ENCODE measurements at regions not wholly inside any gene's neighbourhood (a gene's known extent, or its start where the extent isn't known, plus 50 kb on each side); places are given as distances from the start of the nearest gene placed in this dataset.
"Not testable (repeated sequence)": the region's sequence is repeated elsewhere in the genome, so short reads cannot be mapped to it uniquely, and the experiment has no call there.

- DNase-seq (ENCODE audit: low read depth), result no peak
Observed at GRCh38 chr7:149633976-149634945, 136.7 kb upstream of the ZNF746 start.

GRCh38 chr7:149628361-149629149 is 130.9 kb upstream of the ZNF746 start:
- not testable (repeated sequence) for DNase-seq (ENCODE audit: low read depth)

GRCh38 chr7:149627911-149628310 is 130.3 kb upstream of the ZNF746 start:
- DNase-seq (ENCODE audit: low read depth), result no peak

- no peak for DNase-seq (ENCODE audit: low read depth)
Observed at GRCh38 chr7:149626972-149627371, 129.4 kb upstream of the ZNF746 start.

GRCh38 chr7:149625947-149626392 is 128.4 kb upstream of the ZNF746 start:
- no peak for DNase-seq (ENCODE audit: low read depth)

DNA sequence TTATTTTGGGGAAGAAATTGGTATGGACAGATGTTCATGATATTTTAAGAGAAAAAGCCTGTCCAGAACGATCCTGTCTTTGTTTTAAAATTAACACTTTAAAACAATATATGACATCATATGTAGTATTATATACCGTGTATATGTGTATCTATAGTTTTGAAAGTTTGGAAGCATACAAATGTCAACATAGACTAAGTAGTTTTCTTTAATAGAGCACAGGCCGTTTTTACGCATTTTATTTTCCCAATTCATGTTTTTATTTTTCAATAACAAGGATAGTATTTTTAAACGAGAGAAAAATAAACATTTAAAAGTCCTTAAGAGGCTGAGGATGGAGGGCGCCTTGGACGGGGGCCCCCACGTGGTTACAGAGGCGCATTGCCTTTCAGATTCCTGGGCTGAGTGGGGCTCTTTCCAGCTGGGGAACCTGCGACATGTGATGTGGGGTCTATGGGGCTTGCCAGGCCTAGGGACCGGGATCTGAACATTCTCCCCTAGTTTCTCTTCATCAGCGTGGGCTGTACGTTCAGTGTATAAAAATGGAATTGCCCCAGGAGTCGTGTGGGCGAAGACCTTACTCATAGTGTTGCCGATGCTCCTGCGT is 127.8 kb upstream of the ZNF746 start:
- peak; percentile 44 for DNase-seq (ENCODE audit: low read depth)

DNA sequence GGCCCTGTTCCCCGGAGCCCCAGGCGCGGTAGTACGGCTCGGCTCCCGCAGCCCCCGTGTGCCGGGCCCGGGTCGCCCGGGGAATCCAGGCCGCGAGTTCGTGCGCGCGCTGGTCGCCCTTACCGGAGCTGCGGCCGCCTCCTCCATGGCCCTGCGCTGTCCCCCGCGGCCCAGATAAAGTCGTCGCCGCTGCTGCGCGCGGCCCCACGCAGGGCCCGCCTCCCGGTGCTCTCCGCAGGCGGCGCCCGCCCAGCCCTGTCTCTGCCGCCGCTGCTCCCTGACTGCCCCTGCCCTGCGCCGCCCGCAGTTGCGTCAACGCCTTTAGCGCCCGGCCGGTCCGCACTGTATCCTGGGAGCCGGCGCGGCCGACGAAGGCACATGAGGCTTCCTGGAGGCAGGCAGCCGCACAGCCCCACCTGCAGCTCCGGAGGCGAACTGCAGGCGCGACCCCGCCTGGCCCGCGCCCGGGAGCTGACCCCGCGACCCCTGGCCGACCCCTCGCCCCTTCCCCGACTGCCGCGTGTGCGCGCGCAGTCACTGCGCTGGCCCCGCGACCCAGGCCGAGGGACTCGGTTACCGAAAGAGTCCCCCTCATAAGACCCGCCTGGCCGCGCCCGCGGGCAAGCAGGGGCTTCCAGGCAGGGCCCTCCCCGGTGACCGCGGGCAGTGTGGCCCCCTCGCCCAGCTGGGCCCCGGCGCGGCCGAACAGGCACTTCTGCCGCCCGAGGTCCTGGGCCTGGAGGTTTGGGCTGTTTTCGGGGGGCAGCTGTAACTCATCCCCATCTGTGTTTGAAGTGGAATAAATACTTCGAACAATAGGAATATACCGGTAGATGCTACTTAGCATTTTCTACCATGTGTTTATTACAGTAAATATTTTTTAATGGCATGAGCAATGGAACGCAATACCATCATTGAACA is 127.1 kb upstream of the ZNF746 start:
- peak; percentile 82 for DNase-seq (ENCODE audit: low read depth)

DNA sequence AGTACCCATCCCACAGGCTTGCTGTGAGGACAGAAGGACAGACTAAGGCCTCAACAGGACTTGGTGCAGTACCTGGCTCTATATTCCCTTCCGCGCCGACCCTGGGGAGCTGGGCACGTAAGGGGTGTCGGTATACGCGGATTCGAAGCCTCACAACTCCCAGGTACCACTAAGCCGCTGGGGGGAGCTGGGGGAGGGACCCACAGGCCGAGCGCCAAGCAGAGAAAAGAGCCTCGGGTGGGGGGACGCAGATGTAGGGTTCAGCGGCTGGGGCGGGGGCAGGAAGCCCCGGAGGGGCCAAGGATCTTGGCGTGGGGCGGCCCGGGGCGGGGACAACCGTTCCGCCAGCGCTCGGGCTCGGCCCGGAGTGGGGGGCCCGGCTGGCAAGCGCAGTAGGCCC is 126.4 kb upstream of the ZNF746 start:
- DNase-seq (ENCODE audit: low read depth), result peak; percentile 24

DNA sequence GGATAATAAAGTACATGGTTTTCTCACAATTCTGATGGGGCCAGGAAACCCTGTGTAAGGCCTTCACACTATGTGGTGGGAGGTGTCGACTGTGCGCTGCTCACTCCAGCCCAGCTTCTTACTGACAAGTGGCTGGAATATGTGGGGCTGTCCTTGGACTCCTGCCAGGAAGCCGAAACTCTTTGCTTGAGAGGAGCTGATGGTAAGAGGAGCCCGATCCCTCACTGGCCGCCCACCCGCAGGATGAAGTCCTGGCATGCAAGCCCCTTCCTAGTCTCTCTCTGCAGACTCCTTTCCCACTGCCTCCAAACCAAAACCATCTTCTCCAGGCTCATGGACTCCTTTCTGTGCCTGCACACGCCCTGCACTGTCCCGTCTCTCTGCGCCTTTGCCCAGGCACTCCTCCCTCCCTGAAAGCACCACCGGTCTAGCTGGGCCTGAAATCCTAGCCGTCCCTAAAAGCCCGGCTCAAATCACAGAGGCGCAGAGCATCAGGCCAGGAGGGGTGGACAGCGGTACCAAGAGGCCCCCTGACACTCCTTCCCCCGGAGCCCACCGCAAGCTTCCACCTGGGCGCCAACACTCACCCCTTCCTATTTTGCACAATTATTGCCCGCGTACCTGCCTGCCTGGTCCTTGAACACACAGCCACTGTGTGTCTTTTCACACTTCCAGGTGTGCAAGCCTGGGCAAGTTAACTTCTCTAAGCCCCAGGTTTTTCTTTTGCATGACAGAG is 125.8 kb upstream of the ZNF746 start:
- DNase-seq (ENCODE audit: low read depth), result not testable (repeated sequence)

DNA sequence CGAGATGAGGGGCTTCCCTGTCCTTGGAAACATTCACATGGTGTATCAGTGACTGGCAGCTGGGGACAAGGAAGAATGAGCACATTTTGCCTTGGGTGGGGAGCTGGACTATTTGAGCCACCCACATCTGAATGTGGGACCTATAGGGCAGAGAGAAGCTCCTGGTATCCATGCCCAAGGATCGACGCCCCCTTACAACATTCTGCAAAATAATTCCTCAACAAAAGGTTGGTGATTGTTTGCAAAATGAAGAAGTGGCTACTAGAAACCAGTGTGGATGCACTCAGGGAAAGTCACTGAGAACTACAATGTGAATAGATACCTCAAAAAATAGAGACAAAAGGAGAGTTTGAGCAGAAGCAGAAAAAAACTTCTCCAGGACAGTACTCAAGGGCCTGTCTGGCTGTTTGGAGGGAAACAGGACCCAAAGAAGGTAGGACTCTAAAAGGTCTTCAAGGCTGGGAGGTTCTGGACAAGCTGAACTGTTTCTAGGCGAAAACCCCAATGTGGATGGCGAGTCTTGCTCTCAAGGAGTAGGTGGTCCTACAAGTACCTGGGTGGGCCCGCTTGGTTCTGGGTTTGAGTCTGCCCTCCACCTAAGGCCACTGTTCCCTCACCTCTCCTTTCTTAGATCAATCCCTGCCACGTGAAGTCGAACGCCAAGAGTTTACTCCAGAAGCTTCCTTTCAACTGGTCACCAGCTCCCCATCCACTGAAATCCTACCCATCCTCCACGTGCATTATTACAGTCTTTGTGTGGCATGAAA is 125.0 kb upstream of the ZNF746 start:
- no peak for DNase-seq (ENCODE audit: low read depth)

DNA sequence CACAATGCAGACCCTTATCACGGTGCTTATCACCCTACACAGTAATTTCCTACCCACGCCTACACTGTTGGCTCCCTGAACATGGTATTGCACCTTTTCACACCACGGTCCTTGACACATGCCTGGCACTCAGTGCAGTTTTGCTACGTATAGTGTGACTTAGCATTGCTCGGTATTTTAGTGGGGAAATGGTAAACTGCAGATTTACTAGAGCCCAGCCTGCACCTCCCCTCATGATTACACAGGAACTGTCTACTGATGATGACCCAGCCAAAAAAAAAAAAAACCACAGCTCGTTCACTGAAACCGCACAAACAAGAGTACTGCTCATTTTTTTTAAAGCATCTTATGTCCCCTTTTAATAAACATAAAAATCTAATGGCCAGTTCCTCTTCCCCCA is 124.2 kb upstream of the ZNF746 start:
- no peak for DNase-seq (ENCODE audit: low read depth)

DNA sequence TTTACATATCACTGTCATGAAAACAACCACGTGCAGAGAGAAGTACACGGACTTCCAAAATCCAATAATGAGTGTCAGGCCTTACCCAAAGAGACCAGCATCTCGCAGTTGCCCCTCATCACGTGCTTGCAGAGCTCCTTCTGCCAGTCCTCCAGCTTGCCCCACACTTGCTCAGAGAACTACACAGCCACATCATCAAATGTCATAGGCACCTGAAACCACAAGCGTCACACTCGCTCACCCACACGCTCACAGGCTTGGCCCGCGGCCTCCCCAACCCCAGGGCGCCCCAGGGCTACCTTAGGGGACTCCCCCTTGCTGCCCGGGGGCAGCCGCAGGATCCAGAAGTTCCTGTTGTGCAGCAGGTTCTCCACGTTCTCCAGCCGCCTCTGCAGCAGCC is 123.4 kb upstream of the ZNF746 start:
- DNase-seq (ENCODE audit: low read depth), result no peak

GRCh38 chr7:149616898-149617297 is 119.3 kb upstream of the ZNF746 start:
- DNase-seq (ENCODE audit: low read depth), result no peak

- no peak for DNase-seq (ENCODE audit: low read depth)
Observed at GRCh38 chr7:149615690-149616270, 118.2 kb upstream of the ZNF746 start.

GRCh38 chr7:149610441-149611011 is 112.9 kb upstream of the ZNF746 start:
- no peak for DNase-seq (ENCODE audit: low read depth)

DNA sequence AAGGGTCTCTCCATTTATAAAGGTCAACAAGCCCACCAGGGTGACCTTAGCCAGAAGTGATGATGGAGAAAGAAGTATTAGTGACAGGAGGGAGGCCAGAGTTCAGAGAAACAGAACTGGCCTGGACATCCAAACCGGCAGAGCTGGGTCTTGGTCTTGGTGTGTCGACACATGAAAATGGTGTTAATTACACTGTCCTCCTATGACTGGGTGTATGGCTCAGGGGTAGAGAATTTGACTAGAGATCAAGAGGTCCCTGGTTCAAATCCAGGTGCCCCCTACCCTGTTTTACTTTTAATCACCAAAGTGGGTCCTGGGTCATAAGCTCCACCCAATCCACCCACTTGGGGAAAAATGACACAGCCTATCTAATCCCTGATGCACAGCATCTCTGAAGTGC is 110.6 kb upstream of the ZNF746 start:
- DNase-seq (ENCODE audit: low read depth), result no peak

GRCh38 chr7:149607683-149608082 is 110.1 kb upstream of the ZNF746 start:
- DNase-seq (ENCODE audit: low read depth), result no peak

DNA sequence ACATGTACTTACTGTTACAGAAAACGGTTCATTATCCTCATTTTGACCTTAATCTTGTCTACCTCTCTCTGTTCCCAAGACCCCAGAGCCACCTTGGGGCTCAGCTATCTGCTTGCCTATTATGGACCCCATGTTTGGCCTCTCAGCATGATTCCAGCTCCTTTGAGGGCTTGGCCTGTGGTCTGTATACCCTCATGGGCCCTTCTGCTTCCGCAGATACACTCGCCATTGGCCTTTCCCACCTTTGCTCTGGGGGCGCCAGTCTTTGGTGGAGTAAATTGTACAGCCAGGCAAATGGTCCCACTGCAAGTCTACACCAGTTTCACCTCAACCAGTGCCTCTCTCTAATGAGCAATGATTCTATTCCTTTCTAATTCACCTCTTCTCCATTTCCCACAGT is 109.2 kb upstream of the ZNF746 start:
- no peak for DNase-seq (ENCODE audit: low read depth)

DNA sequence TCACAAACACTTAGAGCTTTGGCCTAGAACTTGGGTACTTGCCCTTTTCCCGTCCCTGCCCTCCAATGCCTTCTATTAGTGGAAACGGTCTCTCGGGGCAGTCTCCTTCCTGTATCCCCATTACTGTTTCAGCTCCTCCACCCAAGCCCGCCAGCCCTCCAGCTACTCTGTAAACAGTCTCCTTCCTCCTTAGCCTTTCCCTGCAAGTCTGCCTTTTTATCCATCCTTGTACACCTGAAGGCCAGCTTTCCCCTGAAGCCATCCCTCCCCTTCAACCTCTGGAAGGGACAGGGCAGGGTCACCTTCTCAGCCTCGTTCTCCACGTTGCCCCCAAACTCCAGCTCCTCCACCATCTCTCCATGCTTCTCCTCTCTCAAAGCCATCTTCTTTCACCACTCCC is 108.1 kb upstream of the ZNF746 start:
- DNase-seq (ENCODE audit: low read depth), result no peak
